Esophagus muscularis mucosa (tissue), 3 donors: ENCODE measurements at regions not wholly inside any gene's neighbourhood (a gene's known extent, or its start where the extent isn't known, plus 50 kb on each side); places are given as distances from the start of the nearest gene placed in this dataset.

Experiments used
- CTCF ChIP-seq, 3 experiments: fragments of 200-600 bp in 2 of 3; fragments of 450-650 bp in 1 of 3; sonication (generic) in 2 of 3; IDR thresholded peaks; one replicate each; pipeline ENCODE4 v1.5.1; 2017 to 2019; ENCODE audit warnings: antibody characterized with exemption in 3 of 3, mild to moderate bottlenecking in 2 of 3, moderate library complexity in 1 of 3
- POLR2A ChIP-seq: fragments of 450-650 bp; IDR thresholded peaks from one replicate; pipeline ENCODE4 v1.6.1; 2017; ENCODE audit warnings: antibody characterized with exemption, moderate library complexity, mild to moderate bottlenecking, low read depth

GRCh38 chrX:140086691-140087090 is 121.4 kb upstream of the CXorf66 start:
- TF ChIP-seq POLR2A (no peak), CTCF (IDR thresholded peaks at IDR 0.05) (no peak)
